Activated T-cell treated with anti-CD3 and anti-CD28 coated beads, Interleukin-2, amount 50 U/mL, for 24 hours (primary cell): ENCODE measurements at regions not wholly inside any gene's neighbourhood (a gene's known extent, or its start where the extent isn't known, plus 50 kb on each side); places are given as distances from the start of the nearest gene placed in this dataset.
A peak's percentile ranks its signal among the peaks of the same experiment; 100 is the strongest.

Source experiments
- DNase-seq: peaks from one replicate; pipeline ENCODE4 v3.0.0-alpha.2; 2020
- H3K27ac Mint-ChIP-seq: 2 replicates; pipeline ENCODE4 v1.8.0; 2020; ENCODE audit warnings: mild to moderate bottlenecking, mixed read lengths
- H3K27me3 Mint-ChIP-seq: 2 replicates; pipeline ENCODE4 v1.8.0; 2020; ENCODE audit warnings: mixed read lengths
- H3K36me3 Mint-ChIP-seq: 2 replicates; pipeline ENCODE4 v1.8.0; 2020; ENCODE audit warnings: low read depth, mixed read lengths
- H3K4me1 Mint-ChIP-seq: 2 replicates; pipeline ENCODE4 v1.8.0; 2020; ENCODE audit warnings: low read depth, mixed read lengths
- H3K4me3 Mint-ChIP-seq: 2 replicates; pipeline ENCODE4 v1.8.0; 2020; ENCODE audit warnings: mild to moderate bottlenecking, moderate library complexity, mixed read lengths
- H3K9me3 Mint-ChIP-seq: 2 replicates; pipeline ENCODE4 v1.8.0; 2020; ENCODE audit warnings: mixed read lengths

GRCh38 chr14:65239938-65240296 lies 137.6 kb upstream of the MAX start:
- no peak for DNase-seq
- Mint-ChIP-seq H3K4me3 (no peak overlapping the region), H3K27me3 (no peaks in the 10 kb centered on the region), H3K4me1 (peaks cover 4% of the 10 kb centered on the region), H3K9me3 (no peaks in the 10 kb centered on the region), H3K27ac (no peak overlapping the region), H3K36me3 (no peaks in the 10 kb centered on the region)

GRCh38 chr14:65241125-65241752 lies 138.9 kb upstream of the MAX start:
- Mint-ChIP-seq H3K27me3 (no peaks in the 10 kb centered on the region), H3K4me3 (no peak overlapping the region), H3K36me3 (no peaks in the 10 kb centered on the region), H3K27ac (peak overlapping the region; percentile 57), H3K9me3 (no peaks in the 10 kb centered on the region), H3K4me1 (peaks cover 14% of the 10 kb centered on the region)
- DNase-seq = no peak

- peaks cover 14% of the 10 kb centered on the region for H3K4me1 Mint-ChIP-seq
- no peaks in the 10 kb centered on the region for H3K36me3 Mint-ChIP-seq
- H3K27me3 Mint-ChIP-seq = no peaks in the 10 kb centered on the region
- no peak for DNase-seq
- no peak overlapping the region for H3K27ac Mint-ChIP-seq
- no peak overlapping the region for H3K4me3 Mint-ChIP-seq
- no peaks in the 10 kb centered on the region for H3K9me3 Mint-ChIP-seq
Observed at GRCh38 chr14:65242732-65243134, 140.4 kb upstream of the MAX start.

DNA sequence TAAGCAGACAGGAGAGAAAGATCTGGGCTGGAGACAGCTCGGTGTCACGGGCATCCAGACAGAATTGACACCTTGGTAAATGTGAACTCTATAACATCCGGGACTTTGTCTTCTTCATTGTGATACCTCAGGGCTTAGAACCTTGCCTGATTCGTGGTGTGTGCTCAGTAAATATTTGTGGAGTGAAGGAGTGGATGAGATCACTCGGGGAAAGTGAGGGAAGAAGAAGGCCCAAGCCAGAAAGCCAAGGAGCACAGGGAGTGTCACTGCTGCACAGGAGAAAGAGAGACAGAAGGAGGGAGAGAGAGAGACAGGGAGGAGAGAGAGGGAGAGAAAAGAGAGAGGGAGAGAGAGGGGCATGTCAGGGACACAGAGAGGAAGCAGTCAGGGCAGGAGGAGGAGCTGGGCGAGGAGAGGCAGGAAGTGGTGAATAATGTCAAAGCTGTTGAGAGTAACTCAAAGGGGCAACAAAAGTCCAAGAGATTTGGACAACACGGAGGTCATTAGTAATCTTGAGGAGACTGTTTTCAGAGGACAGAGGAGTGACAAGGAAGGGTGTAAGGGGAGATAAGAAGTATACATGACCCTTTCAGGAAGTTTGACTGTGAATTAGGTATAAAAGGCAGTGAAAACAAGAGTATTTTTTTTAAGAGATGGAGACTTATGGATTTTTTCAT lies 141.6 kb upstream of the MAX start:
- Mint-ChIP-seq H3K4me1 (peaks cover 14% of the 10 kb centered on the region), H3K36me3 (no peaks in the 10 kb centered on the region), H3K4me3 (no peak overlapping the region), H3K27ac (no peak overlapping the region), H3K9me3 (no peaks in the 10 kb centered on the region), H3K27me3 (no peaks in the 10 kb centered on the region)
- no peak for DNase-seq

DNA sequence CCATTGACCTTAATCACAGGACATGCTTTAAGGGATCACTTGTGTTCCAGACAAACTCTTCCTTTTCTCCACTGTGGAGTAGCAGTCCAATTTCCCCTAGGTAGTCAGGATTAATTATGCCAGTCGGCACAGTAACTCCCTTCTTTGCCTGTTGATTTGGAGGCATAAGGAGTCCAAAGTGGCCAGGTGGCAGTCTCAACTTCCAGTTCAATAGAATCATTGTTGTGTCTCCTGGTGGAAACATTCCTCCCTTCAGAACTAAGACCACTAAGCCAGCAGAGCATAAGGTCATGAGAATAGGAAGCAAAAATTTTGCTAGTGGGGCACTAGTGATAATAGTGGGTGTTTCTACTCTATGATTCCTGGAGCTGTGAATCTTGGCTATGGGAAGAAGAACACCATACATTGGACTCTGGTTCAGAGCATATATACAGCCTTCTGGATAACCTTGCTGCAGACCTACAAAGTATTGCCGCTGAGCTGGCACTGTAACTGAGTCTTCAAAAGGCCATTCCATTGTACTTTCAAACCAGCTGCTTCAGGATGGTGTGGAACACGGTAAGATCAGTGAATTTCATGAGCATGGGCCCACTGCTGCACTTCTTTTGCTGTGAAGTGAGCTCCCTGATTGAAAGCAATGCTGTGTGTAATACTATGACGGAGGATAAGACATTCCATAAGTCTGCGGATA lies 147.3 kb upstream of the MAX start:
- peaks cover 12% of the 10 kb centered on the region for H3K4me1 Mint-ChIP-seq
- no peak overlapping the region for H3K4me3 Mint-ChIP-seq
- no peaks in the 10 kb centered on the region for H3K36me3 Mint-ChIP-seq
- DNase-seq = no peak
- H3K27ac Mint-ChIP-seq = no peak overlapping the region
- H3K9me3 Mint-ChIP-seq = no peaks in the 10 kb centered on the region
- H3K27me3 Mint-ChIP-seq = no peaks in the 10 kb centered on the region

GRCh38 chr14:65250162-65250495 lies 147.8 kb upstream of the MAX start:
- H3K27ac Mint-ChIP-seq = no peak overlapping the region
- no peak overlapping the region for H3K4me3 Mint-ChIP-seq
- no peaks in the 10 kb centered on the region for H3K36me3 Mint-ChIP-seq
- H3K9me3 Mint-ChIP-seq = no peaks in the 10 kb centered on the region
- no peaks in the 10 kb centered on the region for H3K27me3 Mint-ChIP-seq
- DNase-seq = no peak
- H3K4me1 Mint-ChIP-seq = peaks cover 17% of the 10 kb centered on the region

DNA sequence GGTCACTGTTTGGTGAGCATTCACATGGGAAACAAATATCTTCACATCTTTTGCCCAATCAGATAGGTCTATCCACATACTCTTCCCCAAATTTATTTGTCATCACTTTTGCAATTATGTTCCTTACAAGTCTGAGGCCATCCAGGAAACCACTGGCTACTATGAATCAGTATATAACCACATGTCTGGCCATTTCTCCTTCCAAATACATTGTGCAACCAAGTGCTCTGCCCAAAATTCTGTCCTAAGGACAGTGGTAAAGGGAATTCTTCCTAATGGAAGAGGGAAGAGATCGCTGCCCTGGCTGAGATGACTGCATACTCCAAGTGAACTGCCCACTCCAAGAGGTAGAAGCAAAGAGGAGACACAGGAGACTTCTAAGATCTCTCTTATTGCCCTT lies 148.9 kb upstream of the MAX start:
- DNase-seq = no peak
- H3K9me3 Mint-ChIP-seq = no peaks in the 10 kb centered on the region
- H3K4me1 Mint-ChIP-seq = peaks cover 17% of the 10 kb centered on the region
- no peaks in the 10 kb centered on the region for H3K27me3 Mint-ChIP-seq
- no peak overlapping the region for H3K27ac Mint-ChIP-seq
- no peaks in the 10 kb centered on the region for H3K36me3 Mint-ChIP-seq
- no peak overlapping the region for H3K4me3 Mint-ChIP-seq

GRCh38 chr14:65252482-65253255 lies 150.4 kb upstream of the MAX start:
- Mint-ChIP-seq H3K9me3 (no peaks in the 10 kb centered on the region), H3K27ac (no peak overlapping the region), H3K27me3 (no peaks in the 10 kb centered on the region), H3K36me3 (no peaks in the 10 kb centered on the region), H3K4me3 (no peak overlapping the region), H3K4me1 (peaks cover 19% of the 10 kb centered on the region)
- no peak for DNase-seq

DNA sequence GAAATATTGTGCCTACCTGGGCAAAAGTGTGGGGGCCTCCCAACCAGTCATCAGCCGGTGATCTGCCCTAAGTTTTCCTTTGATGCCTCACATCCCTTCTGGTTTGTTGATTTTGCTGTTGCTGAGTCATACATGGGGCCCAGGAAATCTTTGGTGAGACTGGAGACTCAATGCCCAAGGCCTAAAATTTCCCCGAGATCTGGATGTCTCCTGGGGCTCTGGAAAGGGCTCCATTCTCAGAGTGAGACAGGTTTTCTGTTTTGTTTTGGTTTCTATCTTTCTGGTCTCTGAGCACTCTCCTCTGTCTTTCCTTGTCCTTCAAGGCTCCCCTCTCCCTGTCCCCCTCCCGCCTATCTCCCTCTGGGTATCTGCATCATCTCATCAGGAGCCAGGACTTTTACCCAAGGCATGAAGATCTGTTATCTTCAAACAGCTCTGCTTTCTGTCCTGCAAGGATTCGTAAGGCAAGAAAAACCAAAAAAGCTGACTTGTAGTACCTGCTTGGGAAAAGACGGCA lies 152.8 kb upstream of the MAX start:
- H3K27ac Mint-ChIP-seq = no peak overlapping the region
- H3K4me1 Mint-ChIP-seq = peaks cover 29% of the 10 kb centered on the region
- no peak overlapping the region for H3K4me3 Mint-ChIP-seq
- no peak for DNase-seq
- H3K36me3 Mint-ChIP-seq = no peaks in the 10 kb centered on the region
- H3K27me3 Mint-ChIP-seq = no peaks in the 10 kb centered on the region
- H3K9me3 Mint-ChIP-seq = peaks cover 3% of the 10 kb centered on the region

DNA sequence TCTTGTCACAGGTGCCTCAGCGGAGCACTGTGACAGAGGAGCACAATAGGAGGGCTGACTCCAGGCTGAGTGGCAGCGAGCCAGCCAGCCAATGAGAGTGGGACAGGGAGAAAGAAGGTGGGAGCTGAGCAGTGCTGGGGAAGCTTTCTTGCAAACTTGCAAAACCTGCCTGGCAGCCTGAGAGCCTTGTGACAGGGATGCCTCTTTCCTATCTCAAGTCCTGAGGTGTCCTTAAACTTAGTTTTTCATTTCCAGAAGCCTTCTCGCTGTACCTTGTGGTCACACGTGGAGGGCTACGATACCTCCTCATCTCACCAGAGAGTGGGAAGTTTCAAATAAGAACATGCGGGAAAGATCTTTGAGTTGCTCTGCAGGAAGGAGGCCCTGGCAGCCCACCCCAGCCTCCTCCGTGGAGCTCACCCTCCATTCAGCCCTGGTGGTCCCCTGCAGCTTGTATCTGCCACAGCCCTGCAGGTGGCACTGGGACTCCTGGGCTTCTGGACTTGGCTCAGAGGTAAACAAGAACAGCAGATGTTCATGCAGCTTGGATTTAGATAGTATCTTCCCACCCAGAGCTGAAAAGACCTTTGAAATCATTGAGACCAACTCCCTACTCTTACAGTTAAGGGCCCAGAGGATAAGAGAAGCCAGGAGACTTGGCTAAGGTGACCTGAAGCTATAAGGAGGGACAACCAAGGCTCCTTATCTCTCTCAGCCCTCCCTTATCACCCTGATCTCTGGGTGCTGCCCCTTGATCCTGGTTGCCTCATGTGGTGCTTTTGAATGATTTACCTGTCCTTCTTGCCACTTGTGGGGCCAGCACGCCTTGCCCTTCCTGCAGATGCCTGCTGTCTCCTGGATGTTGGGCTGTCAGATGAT lies 153.5 kb upstream of the MAX start:
- no peak overlapping the region for H3K27ac Mint-ChIP-seq
- no peak overlapping the region for H3K4me3 Mint-ChIP-seq
- H3K4me1 Mint-ChIP-seq = peaks cover 31% of the 10 kb centered on the region
- DNase-seq = no peak
- H3K27me3 Mint-ChIP-seq = no peaks in the 10 kb centered on the region
- H3K36me3 Mint-ChIP-seq = no peaks in the 10 kb centered on the region
- peaks cover 3% of the 10 kb centered on the region for H3K9me3 Mint-ChIP-seq

- DNase-seq = no peak
- Mint-ChIP-seq H3K4me3 (no peak overlapping the region), H3K27ac (no peak overlapping the region), H3K4me1 (peaks cover 31% of the 10 kb centered on the region), H3K9me3 (peaks cover 3% of the 10 kb centered on the region), H3K36me3 (no peaks in the 10 kb centered on the region), H3K27me3 (no peaks in the 10 kb centered on the region)
Observed at GRCh38 chr14:65256714-65257113, 154.4 kb upstream of the MAX start.

DNA sequence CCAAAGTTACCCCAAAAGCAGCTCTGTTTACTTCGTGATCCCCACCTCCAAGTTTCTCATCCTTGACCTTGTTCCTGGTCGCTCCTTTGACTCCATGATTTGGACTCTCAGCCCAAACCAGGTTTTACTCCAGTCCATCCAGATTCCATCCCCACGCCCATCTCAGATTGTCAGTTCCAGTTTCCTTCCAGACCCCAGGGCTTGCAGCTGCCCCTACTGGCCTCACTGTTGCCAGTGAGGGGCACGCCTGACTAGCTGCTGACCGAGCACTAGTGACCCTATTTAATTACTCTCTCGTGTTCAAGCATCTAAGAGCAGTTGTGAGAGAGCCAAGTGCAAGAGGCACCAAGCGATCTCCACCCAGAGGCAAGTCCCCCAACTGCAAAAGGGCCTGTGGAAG lies 155.1 kb upstream of the FUT8 start:
- Mint-ChIP-seq H3K4me3 (no peak overlapping the region), H3K4me1 (peaks cover 31% of the 10 kb centered on the region), H3K36me3 (no peaks in the 10 kb centered on the region), H3K27me3 (no peaks in the 10 kb centered on the region), H3K27ac (no peak overlapping the region), H3K9me3 (peaks cover 3% of the 10 kb centered on the region)
- no peak for DNase-seq

GRCh38 chr14:65258391-65258790 lies 154.1 kb upstream of the FUT8 start:
- H3K4me1 Mint-ChIP-seq = peaks cover 29% of the 10 kb centered on the region
- no peak overlapping the region for H3K27ac Mint-ChIP-seq
- no peaks in the 10 kb centered on the region for H3K36me3 Mint-ChIP-seq
- no peaks in the 10 kb centered on the region for H3K27me3 Mint-ChIP-seq
- peaks cover 3% of the 10 kb centered on the region for H3K9me3 Mint-ChIP-seq
- DNase-seq = no peak
- no peak overlapping the region for H3K4me3 Mint-ChIP-seq

DNA sequence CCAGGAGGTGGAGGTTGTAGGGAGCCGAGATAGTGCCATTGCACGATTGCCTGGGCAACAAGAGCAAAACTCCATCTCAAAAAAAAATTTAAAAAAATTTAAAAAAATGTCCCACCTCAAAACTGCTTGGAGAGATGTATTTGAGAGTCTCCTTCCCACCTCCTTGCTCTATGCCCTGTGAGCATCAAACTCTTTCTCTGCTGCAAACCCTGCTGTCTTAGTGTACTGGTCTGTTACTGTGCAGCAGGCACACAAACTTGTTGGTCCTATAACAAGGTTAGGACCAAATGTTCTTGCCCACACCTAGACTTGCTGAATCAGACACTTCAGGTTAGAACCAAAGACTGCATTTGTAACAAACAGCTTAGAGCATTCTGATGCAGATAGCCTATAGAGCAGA lies 153.5 kb upstream of the FUT8 start:
- Mint-ChIP-seq H3K4me3 (no peak overlapping the region), H3K27ac (no peak overlapping the region), H3K9me3 (peaks cover 3% of the 10 kb centered on the region), H3K4me1 (peaks cover 29% of the 10 kb centered on the region), H3K27me3 (no peaks in the 10 kb centered on the region), H3K36me3 (no peaks in the 10 kb centered on the region)
- no peak for DNase-seq
